ENCODE measurements at regions not wholly inside any gene's neighbourhood (a gene's known extent, or its start where the extent isn't known, plus 50 kb on each side); places are given as distances from the start of the nearest gene placed in this dataset.

- no peak overlapping the region for H3K27ac Mint-ChIP-seq
- no peaks in the 10 kb centered on the region for H3K27me3 Mint-ChIP-seq
- no peaks in the 10 kb centered on the region for H3K36me3 Mint-ChIP-seq (ENCODE audit: low read depth)
- ATAC-seq (no peak), DNase-seq (no peak)
- H3K9me3 Mint-ChIP-seq: peaks cover 9% of the 10 kb centered on the region
- H3K4me3 Mint-ChIP-seq: no peak overlapping the region
- no peaks in the 10 kb centered on the region for H3K4me1 Mint-ChIP-seq
Observed at GRCh38 chr13:84873951-84874350, 925.3 kb downstream of the SLITRK6 start.

DNA sequence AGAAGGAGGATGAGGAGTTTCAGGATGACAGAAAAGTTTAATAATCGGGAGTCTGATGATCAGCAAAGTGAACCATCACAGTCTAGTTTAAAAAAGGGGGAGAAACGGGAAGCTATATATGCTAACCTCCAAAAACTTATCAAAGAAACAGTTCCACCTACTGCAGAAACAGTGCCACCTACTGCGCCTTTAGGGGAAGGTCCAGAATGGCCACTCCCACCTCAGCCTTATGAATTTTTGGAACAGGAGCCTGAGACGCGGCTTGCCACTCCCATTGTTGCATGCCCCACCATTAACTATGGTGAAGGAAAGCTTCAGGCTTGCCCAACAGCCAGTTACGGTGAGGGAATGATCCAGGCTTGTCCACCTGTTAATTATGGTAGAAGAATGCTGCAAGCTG is 929.0 kb downstream of the SLITRK6 start:
- no peak overlapping the region for H3K27ac Mint-ChIP-seq
- H3K4me1 Mint-ChIP-seq: no peaks in the 10 kb centered on the region
- ATAC-seq (no peak), DNase-seq (no peak)
- no peak overlapping the region for H3K4me3 Mint-ChIP-seq
- H3K27me3 Mint-ChIP-seq: no peaks in the 10 kb centered on the region
- H3K9me3 Mint-ChIP-seq: peaks cover 4% of the 10 kb centered on the region
- H3K36me3 Mint-ChIP-seq (ENCODE audit: low read depth): no peaks in the 10 kb centered on the region

DNA sequence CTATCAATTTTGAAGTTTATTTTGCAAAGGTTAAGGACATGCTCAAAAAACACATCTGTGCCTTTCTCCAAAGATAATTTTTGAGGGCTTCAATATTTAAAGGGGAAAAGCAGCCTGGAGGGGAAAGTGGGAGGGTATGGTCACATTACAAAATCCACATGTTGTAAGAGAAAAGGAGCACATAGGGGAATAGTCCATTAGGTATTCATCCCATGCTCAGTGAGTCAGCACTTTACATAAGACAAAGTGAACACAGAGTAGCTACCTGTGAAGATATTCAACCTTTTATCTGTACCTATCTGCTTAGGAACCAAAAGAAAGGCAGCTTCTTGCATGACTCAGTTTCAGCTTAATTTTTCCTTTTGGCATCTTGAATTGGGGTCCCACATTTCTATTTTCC is 932.0 kb downstream of the SLITRK6 start:
- Mint-ChIP-seq H3K27ac (no peak overlapping the region), H3K36me3 (ENCODE audit: low read depth) (no peaks in the 10 kb centered on the region), H3K27me3 (no peaks in the 10 kb centered on the region), H3K4me1 (no peaks in the 10 kb centered on the region), H3K9me3 (no peaks in the 10 kb centered on the region), H3K4me3 (no peak overlapping the region)
- DNase-seq (no peak), ATAC-seq (no peak)

- no peaks in the 10 kb centered on the region for H3K36me3 Mint-ChIP-seq (ENCODE audit: low read depth)
- H3K4me1 Mint-ChIP-seq: no peaks in the 10 kb centered on the region
- no peak overlapping the region for H3K27ac Mint-ChIP-seq
- DNase-seq (no peak), ATAC-seq (no peak)
- no peak overlapping the region for H3K4me3 Mint-ChIP-seq
- no peaks in the 10 kb centered on the region for H3K9me3 Mint-ChIP-seq
- H3K27me3 Mint-ChIP-seq: no peaks in the 10 kb centered on the region
Observed at GRCh38 chr13:84865783-84866221, 933.4 kb downstream of the SLITRK6 start.

- H3K36me3 Mint-ChIP-seq (ENCODE audit: low read depth): no peaks in the 10 kb centered on the region
- no peak for DNase-seq
- no peak for ATAC-seq
- H3K27ac Mint-ChIP-seq: no peak overlapping the region
- H3K27me3 Mint-ChIP-seq: no peaks in the 10 kb centered on the region
- no peak overlapping the region for H3K4me3 Mint-ChIP-seq
- no peaks in the 10 kb centered on the region for H3K4me1 Mint-ChIP-seq
- no peaks in the 10 kb centered on the region for H3K9me3 Mint-ChIP-seq
Observed at GRCh38 chr13:84864341-84864740, 934.9 kb downstream of the SLITRK6 start.

- DNase-seq (no peak), ATAC-seq (no peak)
- Mint-ChIP-seq H3K36me3 (ENCODE audit: low read depth) (no peaks in the 10 kb centered on the region), H3K27me3 (no peaks in the 10 kb centered on the region), H3K9me3 (no peaks in the 10 kb centered on the region), H3K4me3 (no peak overlapping the region), H3K27ac (no peak overlapping the region), H3K4me1 (no peaks in the 10 kb centered on the region)
Observed at GRCh38 chr13:84847107-84847506, 952.1 kb downstream of the SLITRK6 start.

GRCh38 chr13:84845907-84846619 is 953.2 kb downstream of the SLITRK6 start:
- no peaks in the 10 kb centered on the region for H3K27me3 Mint-ChIP-seq
- no peak overlapping the region for H3K27ac Mint-ChIP-seq
- H3K4me3 Mint-ChIP-seq: no peak overlapping the region
- DNase-seq (no peak), ATAC-seq (no peak)
- no peaks in the 10 kb centered on the region for H3K36me3 Mint-ChIP-seq (ENCODE audit: low read depth)
- no peaks in the 10 kb centered on the region for H3K9me3 Mint-ChIP-seq
- H3K4me1 Mint-ChIP-seq: no peaks in the 10 kb centered on the region

- no peak for DNase-seq
- Mint-ChIP-seq H3K27ac (no peak overlapping the region), H3K9me3 (no peaks in the 10 kb centered on the region), H3K36me3 (ENCODE audit: low read depth) (no peaks in the 10 kb centered on the region), H3K27me3 (no peaks in the 10 kb centered on the region), H3K4me1 (no peaks in the 10 kb centered on the region), H3K4me3 (no peak overlapping the region)
- ATAC-seq: no peak
Observed at GRCh38 chr13:84844473-84844872, 954.7 kb downstream of the SLITRK6 start.

DNA sequence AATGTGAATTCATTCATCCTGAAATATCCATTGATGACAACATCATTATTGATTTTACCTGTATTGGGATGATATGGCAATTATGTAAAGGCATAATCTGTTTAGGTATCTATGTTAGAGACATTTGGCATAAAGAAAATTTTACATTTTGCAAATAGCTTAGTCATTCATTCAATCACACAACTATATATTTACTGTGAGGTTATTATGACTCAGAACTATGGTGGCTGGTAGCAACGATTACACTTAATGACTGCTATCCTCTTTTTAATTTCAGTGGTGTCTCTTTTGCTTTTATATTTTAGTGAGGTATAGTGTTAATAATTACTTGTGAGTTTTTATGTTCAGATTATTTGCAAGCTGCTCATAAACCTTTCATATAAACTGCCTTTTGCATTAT is 955.9 kb downstream of the SLITRK6 start:
- Mint-ChIP-seq H3K27me3 (no peaks in the 10 kb centered on the region), H3K27ac (no peak overlapping the region), H3K36me3 (ENCODE audit: low read depth) (no peaks in the 10 kb centered on the region), H3K4me1 (no peaks in the 10 kb centered on the region), H3K4me3 (no peak overlapping the region), H3K9me3 (no peaks in the 10 kb centered on the region)
- ATAC-seq (no peak), DNase-seq (no peak)

GRCh38 chr13:84834201-84834600 is 951.9 kb upstream of the SLITRK1 start:
- H3K36me3 Mint-ChIP-seq (ENCODE audit: low read depth): no peaks in the 10 kb centered on the region
- no peaks in the 10 kb centered on the region for H3K9me3 Mint-ChIP-seq
- no peak for DNase-seq
- H3K4me1 Mint-ChIP-seq: no peaks in the 10 kb centered on the region
- H3K27ac Mint-ChIP-seq: no peak overlapping the region
- no peak for ATAC-seq
- H3K4me3 Mint-ChIP-seq: no peak overlapping the region
- no peaks in the 10 kb centered on the region for H3K27me3 Mint-ChIP-seq

GRCh38 chr13:84831666-84832657 is 949.7 kb upstream of the SLITRK1 start:
- no peaks in the 10 kb centered on the region for H3K9me3 Mint-ChIP-seq
- H3K27ac Mint-ChIP-seq: no peak overlapping the region
- H3K27me3 Mint-ChIP-seq: no peaks in the 10 kb centered on the region
- no peaks in the 10 kb centered on the region for H3K36me3 Mint-ChIP-seq (ENCODE audit: low read depth)
- no peak for DNase-seq
- ATAC-seq: peak; percentile 10
- H3K4me3 Mint-ChIP-seq: no peak overlapping the region
- no peaks in the 10 kb centered on the region for H3K4me1 Mint-ChIP-seq

GRCh38 chr13:84823528-84823927 is 941.3 kb upstream of the SLITRK1 start:
- no peak overlapping the region for H3K27ac Mint-ChIP-seq
- DNase-seq: no peak
- H3K9me3 Mint-ChIP-seq: no peaks in the 10 kb centered on the region
- no peak overlapping the region for H3K4me3 Mint-ChIP-seq
- no peaks in the 10 kb centered on the region for H3K27me3 Mint-ChIP-seq
- ATAC-seq: no peak
- no peaks in the 10 kb centered on the region for H3K4me1 Mint-ChIP-seq
- no peaks in the 10 kb centered on the region for H3K36me3 Mint-ChIP-seq (ENCODE audit: low read depth)

- Mint-ChIP-seq H3K4me1 (no peaks in the 10 kb centered on the region), H3K27me3 (no peaks in the 10 kb centered on the region), H3K9me3 (no peaks in the 10 kb centered on the region), H3K4me3 (no peak overlapping the region), H3K27ac (no peak overlapping the region), H3K36me3 (ENCODE audit: low read depth) (no peaks in the 10 kb centered on the region)
- ATAC-seq (no peak), DNase-seq (no peak)
Observed at GRCh38 chr13:84821261-84821660, 939.0 kb upstream of the SLITRK1 start.

DNA sequence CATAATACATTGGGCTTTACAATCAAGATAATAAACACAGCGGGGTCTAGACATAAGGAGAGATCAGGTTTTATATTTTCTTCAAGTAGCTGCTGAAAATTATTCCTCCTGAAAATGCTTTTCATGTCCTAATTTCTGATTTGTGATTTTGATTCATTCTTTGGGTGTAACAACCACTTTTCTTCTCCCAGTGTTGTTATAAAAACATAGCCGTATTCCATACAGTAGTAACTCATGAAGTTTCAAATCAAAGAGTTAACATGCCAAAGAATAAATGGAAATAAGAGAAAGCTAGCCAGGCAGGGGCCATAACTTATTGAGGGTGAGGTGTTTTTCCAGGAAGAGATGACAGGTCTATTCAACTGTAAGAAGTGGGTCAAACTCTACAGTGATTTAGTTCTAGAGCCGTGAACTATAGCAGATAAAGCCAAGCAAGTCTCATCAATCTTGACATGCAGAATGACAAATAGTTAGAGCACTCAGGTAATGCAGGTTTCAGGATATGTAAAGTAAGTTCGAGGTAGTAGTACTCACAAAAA is 934.4 kb upstream of the SLITRK1 start:
- no peak overlapping the region for H3K27ac Mint-ChIP-seq
- H3K4me1 Mint-ChIP-seq: no peaks in the 10 kb centered on the region
- H3K4me3 Mint-ChIP-seq: no peak overlapping the region
- DNase-seq: no peak
- no peak for ATAC-seq
- H3K27me3 Mint-ChIP-seq: no peaks in the 10 kb centered on the region
- H3K9me3 Mint-ChIP-seq: no peaks in the 10 kb centered on the region
- H3K36me3 Mint-ChIP-seq (ENCODE audit: low read depth): no peaks in the 10 kb centered on the region

GRCh38 chr13:84812789-84813188 is 930.5 kb upstream of the SLITRK1 start:
- Mint-ChIP-seq H3K4me1 (no peaks in the 10 kb centered on the region), H3K9me3 (no peaks in the 10 kb centered on the region), H3K27ac (no peak overlapping the region), H3K36me3 (ENCODE audit: low read depth) (no peaks in the 10 kb centered on the region), H3K27me3 (no peaks in the 10 kb centered on the region), H3K4me3 (no peak overlapping the region)
- DNase-seq: no peak
- ATAC-seq: no peak
